Trophoblast cell (in vitro differentiated cells and primary cell): ENCODE measurements at regions not wholly inside any gene's neighbourhood (a gene's known extent, or its start where the extent isn't known, plus 50 kb on each side); places are given as distances from the start of the nearest gene placed in this dataset.

Experiments used
- DNase-seq, 2 donors: peaks; one replicate each; pipeline ENCODE4 v3.0.0-alpha.2; 2016
- H2AFZ ChIP-seq: 2 replicates; pipeline ENCODE4 v1.6.1; 2013; ENCODE audit warnings: low read length, moderate library complexity, mild to moderate bottlenecking; ENCODE audit not compliant: insufficient read depth, poor library complexity
- H2AK5ac ChIP-seq: 2 replicates; pipeline ENCODE4 v1.6.1; 2013; ENCODE audit warnings: mild to moderate bottlenecking, low read length
- H2BK120ac ChIP-seq: 2 replicates; pipeline ENCODE4 v1.6.1; 2013; ENCODE audit warnings: low read length, mild to moderate bottlenecking, moderate library complexity; ENCODE audit not compliant: insufficient read depth, poor library complexity
- H2BK12ac ChIP-seq: 2 replicates; pipeline ENCODE4 v1.6.1; 2013; ENCODE audit warnings: mild to moderate bottlenecking, low read length, moderate library complexity
- H2BK5ac ChIP-seq: 2 replicates; pipeline ENCODE4 v1.6.1; 2013; ENCODE audit warnings: low read length, low read depth, moderate library complexity, mild to moderate bottlenecking; ENCODE audit not compliant: poor library complexity
- H3K14ac ChIP-seq: 2 replicates; pipeline ENCODE4 v1.6.1; 2013; ENCODE audit warnings: mild to moderate bottlenecking, low read length
- H3K18ac ChIP-seq: 2 replicates; pipeline ENCODE4 v1.6.1; 2013; ENCODE audit warnings: mild to moderate bottlenecking, low read length
- H3K23ac ChIP-seq: 2 replicates; pipeline ENCODE4 v1.6.1; 2013; ENCODE audit warnings: low read length
- H3K27ac ChIP-seq: 2 replicates; pipeline ENCODE4 v1.5.1; 2013; ENCODE audit warnings: low read depth, mild to moderate bottlenecking, inconsistent platforms, low read length, moderate library complexity
- H3K27me3 ChIP-seq: 2 replicates; pipeline ENCODE4 v1.6.1; 2013; ENCODE audit warnings: inconsistent platforms, mild to moderate bottlenecking, low read length, moderate library complexity; ENCODE audit not compliant: insufficient read depth
- H3K36me3 ChIP-seq, 2 experiments: 1 replicate in 1 of 2; 2 replicates in 1 of 2; pipeline ENCODE4 v1.6.1; 2013; ENCODE audit warnings: low read length in 2 of 2, mild to moderate bottlenecking in 2 of 2, moderate library complexity in 1 of 2; ENCODE audit not compliant: insufficient read depth in 2 of 2, control insufficient read depth in 1 of 2
- H3K4ac ChIP-seq: 2 replicates; pipeline ENCODE4 v1.6.1; 2013; ENCODE audit warnings: low read depth, mild to moderate bottlenecking, low read length, moderate library complexity
- H3K4me1 ChIP-seq, 2 experiments: 1 replicate in 1 of 2; 2 replicates in 1 of 2; pipeline ENCODE4 v1.6.1; 2013; ENCODE audit warnings: low read length in 2 of 2, mild to moderate bottlenecking in 2 of 2, moderate library complexity in 1 of 2; ENCODE audit not compliant: insufficient read depth in 2 of 2, control insufficient read depth in 1 of 2
- H3K4me2 ChIP-seq: 2 replicates; pipeline ENCODE4 v1.6.1; 2013; ENCODE audit warnings: inconsistent platforms, mild to moderate bottlenecking, low read length, moderate library complexity
- H3K4me3 ChIP-seq: 2 replicates; pipeline ENCODE4 v1.5.1; 2013; ENCODE audit warnings: mild to moderate bottlenecking, low read depth, low read length, inconsistent platforms
- H3K79me1 ChIP-seq: one replicate; pipeline ENCODE4 v1.6.1; 2013; ENCODE audit warnings: low read length
- H3K79me2 ChIP-seq: 2 replicates; pipeline ENCODE4 v1.6.1; 2013; ENCODE audit warnings: low read length, mild to moderate bottlenecking; ENCODE audit not compliant: control insufficient read depth, insufficient read depth, poor library complexity
- H3K9ac ChIP-seq: 2 replicates; pipeline ENCODE4 v1.6.1; 2013; ENCODE audit warnings: mild to moderate bottlenecking, low read length
- H3K9me3 ChIP-seq: 2 replicates; pipeline ENCODE4 v1.6.1; 2013; ENCODE audit warnings: low read depth, mild to moderate bottlenecking, control low read depth, inconsistent platforms, low read length; ENCODE audit not compliant: insufficient read depth
- H4K12ac ChIP-seq: 2 replicates; pipeline ENCODE4 v1.6.1; 2013; ENCODE audit warnings: low read depth, mild to moderate bottlenecking, low read length, moderate library complexity
- H4K8ac ChIP-seq: 2 replicates; pipeline ENCODE4 v1.6.1; 2013; ENCODE audit warnings: low read depth, mild to moderate bottlenecking, low read length, moderate library complexity
- H4K91ac ChIP-seq: one replicate; pipeline ENCODE4 v1.6.1; 2013; ENCODE audit warnings: low read depth, mild to moderate bottlenecking, low read length, moderate library complexity
- WGBS: extraction: QIAGEN DNeasy Blood & Tissue Kit; methylation state at CpG from one replicate; pipeline ENCODE4 v1.1.7; 2013; ENCODE audit warnings: missing lambda C conversion rate; ENCODE audit not compliant: insufficient read length, insufficient coverage; ENCODE audit errors: extremely low coverage; 5-methylcytosine and 5-hydroxymethylcytosine counted together

DNA sequence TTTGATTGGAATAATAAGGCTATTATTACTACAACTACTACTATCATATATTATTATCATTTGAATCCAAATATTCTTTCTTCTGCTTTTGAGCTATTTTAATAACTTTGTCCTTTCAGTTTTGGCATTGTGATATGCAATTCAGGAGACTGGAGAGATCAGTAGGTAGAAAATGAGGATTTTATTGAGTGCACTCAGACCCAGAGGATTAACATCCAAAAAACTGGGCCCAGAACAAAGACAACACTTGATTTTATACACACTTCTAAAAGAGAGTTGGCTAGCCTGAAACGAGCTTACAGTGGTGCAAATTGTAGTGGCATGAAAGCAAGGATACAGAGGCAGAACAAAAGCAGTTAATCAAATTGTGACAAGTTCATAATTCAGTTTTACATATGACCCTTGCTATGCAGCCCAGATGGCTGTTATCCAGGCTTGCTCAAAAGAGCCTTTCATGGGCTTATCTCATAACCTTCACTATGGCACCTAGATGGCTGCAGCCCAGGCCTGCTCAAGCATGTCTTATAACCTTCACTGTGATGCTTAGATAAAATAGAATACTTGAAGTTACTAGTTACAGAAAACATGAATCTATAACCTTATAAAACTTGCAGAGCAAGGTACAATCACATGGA lies 796.3 kb upstream of the RAG2 start:
- Histone ChIP-seq H3K23ac (no peak overlapping the region), H3K27ac (no peak overlapping the region), H3K36me3 (peaks cover 0 to 1% of the 10 kb centered on the region in 2 experiments), H3K4me3 (no peak overlapping the region), H2BK120ac (no peak overlapping the region), H2BK12ac (no peak overlapping the region), H3K4ac (no peak overlapping the region), H3K4me1 (no peaks in the 10 kb centered on the region), H3K9ac (no peak overlapping the region), H3K79me1 (no peaks in the 10 kb centered on the region), H3K18ac (no peak overlapping the region), H3K79me2 (no peaks in the 10 kb centered on the region), H2AFZ (no peak overlapping the region), H3K9me3 (peaks cover 1% of the 10 kb centered on the region), H2BK5ac (no peak overlapping the region), H4K91ac (no peak overlapping the region), H4K8ac (no peak overlapping the region), H3K27me3 (no peaks in the 10 kb centered on the region), H3K4me2 (no peak overlapping the region), H2AK5ac (no peak overlapping the region), H4K12ac (no peak overlapping the region), H3K14ac (no peak overlapping the region)
- WGBS: no CpG with 5 or more reads among the region's 1 CpG
- DNase-seq: no peak

DNA sequence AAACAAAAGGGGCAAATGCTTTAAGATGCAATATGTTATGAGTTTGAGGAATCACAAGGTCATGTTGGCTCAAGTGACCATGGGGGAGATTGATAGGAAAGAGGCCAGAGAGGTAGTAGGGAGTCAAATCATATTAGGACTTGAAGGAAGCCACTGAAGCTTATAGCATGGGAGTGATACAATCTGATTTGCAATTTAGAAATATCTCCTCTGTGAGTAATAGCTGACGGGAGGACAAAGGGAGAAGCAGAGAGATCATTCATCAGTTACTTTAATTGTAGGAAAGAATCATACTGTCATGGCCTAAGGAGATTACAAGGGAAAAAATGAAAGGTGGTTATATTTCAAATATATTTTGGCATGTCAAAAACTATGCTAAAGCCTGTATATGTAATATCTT lies 793.6 kb upstream of the RAG2 start:
- H2AFZ ChIP-seq: no peak overlapping the region
- peaks cover 1% of the 10 kb centered on the region for H3K9me3 ChIP-seq
- H3K36me3 ChIP-seq: peaks cover 0 to 1% of the 10 kb centered on the region in 2 experiments
- no peak overlapping the region for H3K14ac ChIP-seq
- no peaks in the 10 kb centered on the region for H3K4me1 ChIP-seq
- no peak overlapping the region for H3K4me2 ChIP-seq
- H4K12ac ChIP-seq: no peak overlapping the region
- no peak overlapping the region for H3K18ac ChIP-seq
- no peak overlapping the region for H2BK120ac ChIP-seq
- no peak overlapping the region for H2BK5ac ChIP-seq
- no peak overlapping the region for H4K8ac ChIP-seq
- no peak overlapping the region for H3K27ac ChIP-seq
- no peak overlapping the region for H2AK5ac ChIP-seq
- H3K9ac ChIP-seq: no peak overlapping the region
- H3K4me3 ChIP-seq: no peak overlapping the region
- DNase-seq: no peak
- WGBS: no CpG with 5 or more reads among the region's 1 CpG
- no peak overlapping the region for H3K23ac ChIP-seq
- no peak overlapping the region for H2BK12ac ChIP-seq
- H3K79me1 ChIP-seq: no peaks in the 10 kb centered on the region
- H3K4ac ChIP-seq: no peak overlapping the region
- H3K79me2 ChIP-seq: no peaks in the 10 kb centered on the region
- no peaks in the 10 kb centered on the region for H3K27me3 ChIP-seq
- no peak overlapping the region for H4K91ac ChIP-seq

DNA sequence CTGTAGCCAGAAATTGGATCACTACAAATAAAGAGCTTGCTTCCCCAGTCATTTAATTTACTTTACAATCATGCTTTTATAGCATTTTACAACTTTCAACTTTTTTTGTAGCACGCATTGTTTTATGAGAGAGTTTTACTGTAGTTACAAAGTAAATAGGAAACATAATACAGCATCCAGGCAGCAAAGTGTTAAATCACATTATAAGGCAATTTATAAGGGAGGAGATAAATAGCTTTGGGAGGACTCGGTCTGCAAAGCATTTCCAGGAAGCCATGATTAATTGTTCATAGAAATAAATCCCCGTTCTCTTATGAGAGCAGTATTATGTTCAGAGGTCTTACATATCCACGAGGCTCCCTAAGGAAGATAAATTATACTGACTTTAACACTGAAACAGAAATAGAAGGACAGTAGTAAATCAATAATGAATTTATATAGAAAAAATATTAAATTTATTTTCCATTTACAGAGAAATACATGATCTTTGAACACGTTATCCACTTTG lies 792.6 kb upstream of the RAG2 start:
- DNase-seq: no peak
- H2BK120ac ChIP-seq: no peak overlapping the region
- no peak overlapping the region for H3K4me3 ChIP-seq
- no peak overlapping the region for H3K4ac ChIP-seq
- H2BK5ac ChIP-seq: no peak overlapping the region
- H3K18ac ChIP-seq: no peak overlapping the region
- H3K23ac ChIP-seq: no peak overlapping the region
- no peaks in the 10 kb centered on the region for H3K79me2 ChIP-seq
- no peak overlapping the region for H3K4me2 ChIP-seq
- no peak overlapping the region for H3K27ac ChIP-seq
- H2BK12ac ChIP-seq: no peak overlapping the region
- H4K8ac ChIP-seq: no peak overlapping the region
- H3K9me3 ChIP-seq: peaks cover 1% of the 10 kb centered on the region
- no peaks in the 10 kb centered on the region for H3K79me1 ChIP-seq
- H4K12ac ChIP-seq: no peak overlapping the region
- no peak overlapping the region for H2AK5ac ChIP-seq
- H3K9ac ChIP-seq: no peak overlapping the region
- H3K36me3 ChIP-seq: peaks cover 0 to 1% of the 10 kb centered on the region in 2 experiments
- no peak overlapping the region for H4K91ac ChIP-seq
- H3K14ac ChIP-seq: no peak overlapping the region
- no peak overlapping the region for H2AFZ ChIP-seq
- no peaks in the 10 kb centered on the region for H3K27me3 ChIP-seq
- no peaks in the 10 kb centered on the region for H3K4me1 ChIP-seq
- no CpG with 5 or more reads among the region's 5 CpGs for WGBS

DNA sequence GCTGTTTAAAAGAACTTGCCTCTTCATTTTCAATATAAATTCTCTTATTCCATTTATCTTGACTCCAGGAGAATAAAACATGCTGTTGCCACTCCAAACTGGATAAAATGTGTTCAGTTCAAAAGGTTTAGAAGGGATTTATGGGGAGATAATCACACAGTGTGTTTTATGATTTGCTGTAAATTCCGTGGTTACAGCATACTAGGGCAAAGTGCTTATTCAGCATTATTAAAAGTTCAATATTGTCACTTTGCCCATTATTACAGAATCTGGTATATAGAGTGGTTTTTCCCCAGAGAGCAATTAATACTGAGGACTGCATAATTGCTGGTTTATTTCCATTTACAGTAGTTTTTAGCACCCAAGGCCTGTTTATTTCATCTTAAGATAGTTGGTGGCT lies 780.9 kb upstream of the RAG2 start:
- H3K4ac ChIP-seq: no peak overlapping the region
- no peak overlapping the region for H2BK12ac ChIP-seq
- H3K14ac ChIP-seq: no peak overlapping the region
- no peak overlapping the region for H3K23ac ChIP-seq
- no peak overlapping the region for H2BK5ac ChIP-seq
- H2AK5ac ChIP-seq: no peak overlapping the region
- no peak overlapping the region for H4K8ac ChIP-seq
- no peaks in the 10 kb centered on the region for H3K4me1 ChIP-seq
- no peak overlapping the region for H4K12ac ChIP-seq
- no peaks in the 10 kb centered on the region for H3K27me3 ChIP-seq
- peaks cover 6% of the 10 kb centered on the region for H3K9me3 ChIP-seq
- H3K27ac ChIP-seq: no peak overlapping the region
- H3K4me3 ChIP-seq: no peak overlapping the region
- no peaks in the 10 kb centered on the region for H3K79me2 ChIP-seq
- H3K4me2 ChIP-seq: no peak overlapping the region
- no CpG with 5 or more reads among the region's 1 CpG for WGBS
- H3K18ac ChIP-seq: no peak overlapping the region
- no peaks in the 10 kb centered on the region for H3K36me3 ChIP-seq
- no peak for DNase-seq
- no peak overlapping the region for H3K9ac ChIP-seq
- H3K79me1 ChIP-seq: no peaks in the 10 kb centered on the region
- no peak overlapping the region for H2AFZ ChIP-seq
- no peak overlapping the region for H4K91ac ChIP-seq
- no peak overlapping the region for H2BK120ac ChIP-seq
